RKO (cell line): ENCODE measurements at regions not wholly inside any gene's neighbourhood (a gene's known extent, or its start where the extent isn't known, plus 50 kb on each side); places are given as distances from the start of the nearest gene placed in this dataset.
A peak's percentile ranks its signal among the peaks of the same experiment; 100 is the strongest.

ENCODE experiments used
- DNase-seq: peaks from one replicate; pipeline ENCODE4 v3.0.0-alpha.2; 2016; ENCODE audit warnings: low spot score

DNA sequence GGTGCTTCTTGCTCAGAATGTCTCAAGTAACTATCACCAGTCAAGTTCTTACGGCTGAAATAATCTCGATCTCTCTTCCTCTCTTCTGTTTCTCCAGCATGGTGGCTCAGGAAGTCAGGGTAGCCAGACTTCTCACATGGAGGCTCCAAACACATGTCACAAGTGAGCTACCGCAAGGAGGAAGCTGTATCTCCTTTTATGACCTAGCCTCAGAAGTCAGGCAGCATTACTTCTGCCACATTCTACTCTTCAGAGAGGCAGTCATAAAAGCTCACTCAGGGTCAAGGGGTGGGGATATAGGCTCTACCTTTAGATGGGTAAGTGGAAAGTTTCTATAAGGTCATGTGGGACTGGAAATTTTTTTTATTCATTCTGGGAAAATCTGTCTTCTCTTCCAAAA, 86.6 kb upstream of the NEO1 start:
- no peak for DNase-seq

DNA sequence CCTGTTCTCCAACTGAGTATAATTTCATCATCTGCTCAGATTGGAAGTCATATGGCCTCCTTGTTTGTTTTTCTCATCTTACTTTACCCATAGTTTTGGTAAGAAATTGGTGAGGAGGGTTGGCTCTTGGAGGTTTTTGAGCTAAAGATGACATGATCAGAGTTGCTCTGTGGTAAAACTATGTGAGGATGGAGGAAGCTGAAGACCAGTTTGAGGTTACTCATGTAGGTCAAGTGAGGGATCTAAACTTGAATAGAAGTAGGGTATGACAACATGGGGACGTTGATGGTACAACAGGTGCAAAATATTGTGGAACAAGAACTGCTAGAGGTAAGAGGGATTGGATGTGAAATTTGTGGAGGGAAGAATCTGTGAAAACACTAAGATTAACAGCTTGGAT, 87.7 kb upstream of the NEO1 start:
- DNase-seq = no peak

DNA sequence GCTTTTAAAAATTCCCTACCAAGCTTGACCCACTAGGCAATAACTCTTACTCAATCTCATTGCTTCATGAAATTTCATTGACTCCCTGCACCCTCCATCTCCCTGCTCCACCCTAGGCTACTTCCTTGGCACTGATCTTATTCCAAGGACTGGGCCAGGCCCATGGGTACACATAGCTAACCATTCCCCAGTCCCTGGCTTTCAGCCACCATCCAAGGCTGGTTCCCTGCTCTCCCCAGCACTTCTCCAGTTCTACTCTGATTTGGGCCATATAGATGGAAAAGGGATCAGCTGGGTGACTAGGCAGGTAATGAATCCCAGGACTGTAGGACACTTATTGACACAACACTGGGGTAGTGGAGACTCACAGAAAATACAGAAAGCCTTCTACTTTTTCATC, 88.1 kb upstream of the NEO1 start:
- no peak for DNase-seq

DNA sequence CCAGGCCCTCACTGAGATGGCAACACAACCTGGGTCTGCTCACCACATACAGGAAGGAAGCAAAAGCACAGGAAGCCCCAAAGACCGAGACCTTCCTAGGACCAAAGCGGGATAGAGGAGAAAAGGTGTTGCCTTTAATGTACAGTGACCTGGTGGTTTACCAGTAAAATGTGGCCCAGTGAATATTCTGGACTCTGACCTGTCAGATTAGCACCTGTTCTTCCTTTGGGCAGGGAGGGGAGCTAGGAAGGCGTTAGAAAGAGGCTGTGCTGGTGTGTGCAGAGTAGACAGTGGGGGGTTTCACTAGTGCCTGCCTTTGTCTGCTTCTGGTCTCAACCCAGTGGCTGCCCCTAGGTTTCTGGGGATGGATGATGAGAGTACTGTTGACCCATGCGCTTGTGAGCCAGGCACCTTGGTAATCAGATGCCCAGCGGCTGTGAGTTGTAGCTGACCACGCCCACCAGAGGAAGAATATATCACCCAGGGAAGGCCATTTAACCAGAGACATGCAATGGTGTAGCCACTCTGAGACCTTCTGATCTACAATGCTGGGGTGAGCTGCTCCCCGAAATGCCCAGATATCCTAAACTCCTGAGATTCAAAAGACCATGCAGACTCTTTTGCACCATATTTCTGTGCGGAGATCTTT, 90.1 kb upstream of the NEO1 start:
- DNase-seq = no peak

DNA sequence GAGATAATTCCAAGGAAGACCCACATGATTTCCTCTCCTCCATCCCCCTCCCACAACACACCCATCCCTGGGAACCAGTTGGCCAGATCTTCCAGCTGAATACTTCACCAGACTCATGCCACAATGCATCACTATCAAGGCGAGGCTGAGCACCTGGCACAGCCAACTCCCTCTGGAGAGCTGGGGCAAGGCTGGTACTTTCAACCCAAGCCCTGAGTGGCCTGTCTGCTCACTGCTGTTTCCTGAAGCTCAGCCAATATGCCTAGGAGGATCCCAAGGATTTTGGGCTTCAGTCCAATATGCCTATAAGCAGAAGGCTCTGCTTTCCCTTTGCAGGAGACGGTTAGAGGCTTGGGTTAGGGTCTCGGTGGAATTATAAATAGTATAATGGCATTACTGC, 90.9 kb upstream of the NEO1 start:
- DNase-seq = no peak

DNA sequence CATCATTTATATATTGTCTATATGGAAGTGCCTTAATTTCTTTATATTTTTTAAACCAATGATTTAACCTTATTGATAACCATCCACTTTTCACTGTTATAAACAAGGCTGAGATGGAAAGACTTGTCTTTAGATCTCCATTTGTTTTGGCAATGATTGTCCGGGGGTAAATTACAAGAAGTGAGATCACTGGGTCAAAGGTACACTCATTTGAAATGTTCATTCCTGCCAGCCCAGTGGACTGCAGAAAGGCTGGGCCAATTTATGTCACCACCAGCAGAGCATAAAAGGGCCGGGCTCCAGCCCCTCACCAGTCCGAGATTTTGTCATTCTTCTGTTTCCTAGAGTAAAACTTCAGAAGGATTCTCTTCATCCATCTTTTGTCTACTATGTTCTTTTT, 93.6 kb upstream of the NEO1 start:
- DNase-seq = no peak

DNA sequence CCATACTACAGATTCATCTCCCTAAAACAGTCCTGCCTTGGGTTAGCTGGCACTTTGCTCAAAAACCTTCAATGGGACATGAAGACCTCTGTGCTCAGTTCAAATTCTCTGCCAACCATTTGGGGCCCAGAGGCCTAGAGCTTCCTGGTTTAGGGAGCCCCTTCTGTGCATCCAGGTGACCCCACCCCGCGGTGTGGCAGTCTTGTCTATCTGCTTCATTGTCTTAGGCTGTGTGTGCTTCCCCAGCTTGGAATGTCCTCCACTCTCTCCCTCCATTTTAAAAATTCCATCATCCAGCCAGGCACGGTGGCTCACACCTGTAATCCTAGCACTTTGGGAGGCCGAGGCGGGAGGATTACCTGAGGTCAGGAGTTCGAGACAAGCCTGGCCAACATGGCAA, 99.0 kb upstream of the NEO1 start:
- no peak for DNase-seq

DNA sequence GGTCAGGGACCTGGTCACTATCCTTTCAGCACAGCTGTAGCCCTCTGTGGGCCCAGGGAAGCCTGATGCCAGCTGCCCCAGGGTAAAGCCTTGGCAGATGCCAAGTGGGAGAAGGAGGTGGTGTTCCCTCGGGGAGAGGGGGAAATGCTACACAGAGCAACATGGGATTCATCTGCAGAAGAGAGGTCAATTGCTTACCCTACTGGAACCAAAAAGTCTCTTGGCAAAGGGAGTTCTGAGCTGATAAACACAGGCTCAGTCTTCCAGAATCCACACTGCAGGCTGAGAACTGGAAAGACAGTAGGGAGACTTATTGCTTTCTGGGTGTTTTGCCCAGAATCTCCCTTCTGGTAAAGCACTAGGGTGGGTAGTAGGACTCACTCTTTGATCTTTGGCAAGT, 100.1 kb upstream of the NEO1 start:
- no peak for DNase-seq

DNA sequence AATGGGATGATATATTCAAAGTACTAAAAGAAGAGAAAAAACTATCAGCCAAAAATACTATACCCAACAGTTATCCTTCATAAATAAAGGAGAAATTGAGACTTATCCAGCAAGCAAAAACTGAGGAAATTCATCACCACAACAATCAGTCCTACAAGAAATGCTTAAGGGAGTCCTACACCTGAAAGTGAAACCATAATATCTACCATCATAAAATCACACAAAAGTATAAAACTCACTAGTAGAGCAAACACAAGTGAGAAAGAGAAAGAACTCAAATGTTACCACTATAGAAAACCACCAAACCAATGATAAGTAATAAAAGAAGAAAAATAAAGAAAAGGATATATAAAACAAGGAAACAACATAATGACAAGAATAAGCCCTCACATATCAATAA, 103.6 kb upstream of the NEO1 start:
- DNase-seq = no peak

DNA sequence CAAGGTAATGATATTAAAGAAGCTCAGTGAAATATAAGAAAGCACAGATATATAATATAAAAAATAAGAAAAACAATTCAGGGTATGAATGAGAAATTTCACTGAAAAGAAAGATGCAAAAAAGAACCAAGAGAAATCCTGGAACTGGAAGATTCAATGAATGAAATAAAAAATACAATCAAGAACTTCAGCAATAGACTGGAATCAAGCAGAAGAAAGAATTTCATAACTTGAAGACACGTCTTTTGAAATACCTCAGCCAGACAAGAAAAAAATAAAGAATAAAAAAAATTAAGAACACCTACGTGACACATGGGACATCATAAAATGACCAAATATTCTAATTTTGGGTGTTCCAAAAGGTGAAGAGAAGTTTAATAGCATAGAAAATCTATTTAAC, 104.6 kb upstream of the NEO1 start:
- no peak for DNase-seq

DNA sequence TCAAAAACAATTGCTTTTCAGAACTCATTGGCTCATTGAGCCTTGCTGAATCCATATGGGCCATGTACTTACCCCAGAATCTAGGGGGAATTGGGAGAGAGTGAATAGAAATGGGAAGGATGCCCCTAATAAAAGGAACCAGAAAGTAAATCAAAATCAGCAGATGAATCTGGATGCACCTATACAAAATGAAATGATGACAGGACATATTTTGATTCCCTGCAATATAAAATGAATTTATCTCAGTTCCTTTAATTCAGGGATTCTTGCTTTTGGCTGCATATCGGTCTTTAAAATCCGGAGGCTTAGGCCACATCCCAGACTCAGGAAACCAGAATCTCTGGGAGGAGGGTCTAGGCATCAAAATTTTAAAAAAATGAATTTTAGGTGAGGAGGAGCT, 107.7 kb upstream of the NEO1 start:
- DNase-seq = no peak

DNA sequence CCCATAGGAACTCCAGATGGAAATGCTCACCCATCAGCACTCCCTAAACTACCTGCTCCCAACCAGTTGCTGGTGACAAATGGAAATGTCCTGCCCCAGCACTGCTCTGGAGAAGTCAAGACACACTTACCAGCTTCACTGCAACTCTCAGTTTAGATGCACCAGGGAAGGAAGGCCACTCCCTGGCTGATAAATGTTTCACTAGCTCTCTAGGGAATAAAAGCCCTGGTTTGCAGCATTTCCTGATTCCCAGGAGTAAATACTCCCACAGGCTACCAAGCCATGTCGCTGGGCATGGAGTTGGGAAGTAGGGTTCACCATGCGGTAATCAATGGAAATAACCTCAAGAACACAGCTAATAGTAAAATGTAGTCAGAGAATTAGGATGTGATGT, 112.0 kb upstream of the NEO1 start:
- DNase-seq = no peak

DNA sequence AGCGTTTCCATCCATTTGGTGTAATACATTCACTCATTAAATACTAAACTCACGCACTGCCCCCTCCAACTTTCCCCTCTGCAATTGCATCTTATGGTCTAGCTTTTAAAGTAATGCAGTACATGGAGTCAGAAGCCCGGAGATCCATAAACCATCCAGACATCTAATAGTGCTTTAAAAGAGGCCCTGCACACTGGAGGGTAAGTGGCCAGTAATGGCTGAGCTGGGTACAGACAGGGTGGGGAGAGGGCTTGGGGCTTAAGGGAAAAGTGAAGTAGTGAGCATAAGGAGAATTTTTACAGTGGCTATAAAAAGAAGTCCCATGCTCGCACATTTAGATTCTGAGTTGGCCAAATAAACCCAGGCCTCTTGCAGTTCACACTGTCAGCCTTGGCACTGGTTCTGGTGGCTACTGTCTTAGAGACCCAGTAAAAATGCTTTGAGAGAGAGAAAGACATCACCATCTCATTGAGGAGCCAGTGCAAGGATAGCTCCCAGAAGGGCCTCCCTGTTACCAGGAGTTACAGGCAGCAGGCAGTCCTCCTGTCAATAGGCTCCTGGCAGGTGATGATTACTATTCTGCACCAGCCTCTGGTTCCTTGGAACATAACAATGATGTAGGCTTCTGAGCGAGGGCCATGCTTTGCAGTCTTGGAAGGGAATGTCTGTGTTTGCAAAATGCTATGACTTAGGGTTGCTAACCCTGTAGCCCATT, 112.6 kb upstream of the NEO1 start:
- DNase-seq = no peak

DNA sequence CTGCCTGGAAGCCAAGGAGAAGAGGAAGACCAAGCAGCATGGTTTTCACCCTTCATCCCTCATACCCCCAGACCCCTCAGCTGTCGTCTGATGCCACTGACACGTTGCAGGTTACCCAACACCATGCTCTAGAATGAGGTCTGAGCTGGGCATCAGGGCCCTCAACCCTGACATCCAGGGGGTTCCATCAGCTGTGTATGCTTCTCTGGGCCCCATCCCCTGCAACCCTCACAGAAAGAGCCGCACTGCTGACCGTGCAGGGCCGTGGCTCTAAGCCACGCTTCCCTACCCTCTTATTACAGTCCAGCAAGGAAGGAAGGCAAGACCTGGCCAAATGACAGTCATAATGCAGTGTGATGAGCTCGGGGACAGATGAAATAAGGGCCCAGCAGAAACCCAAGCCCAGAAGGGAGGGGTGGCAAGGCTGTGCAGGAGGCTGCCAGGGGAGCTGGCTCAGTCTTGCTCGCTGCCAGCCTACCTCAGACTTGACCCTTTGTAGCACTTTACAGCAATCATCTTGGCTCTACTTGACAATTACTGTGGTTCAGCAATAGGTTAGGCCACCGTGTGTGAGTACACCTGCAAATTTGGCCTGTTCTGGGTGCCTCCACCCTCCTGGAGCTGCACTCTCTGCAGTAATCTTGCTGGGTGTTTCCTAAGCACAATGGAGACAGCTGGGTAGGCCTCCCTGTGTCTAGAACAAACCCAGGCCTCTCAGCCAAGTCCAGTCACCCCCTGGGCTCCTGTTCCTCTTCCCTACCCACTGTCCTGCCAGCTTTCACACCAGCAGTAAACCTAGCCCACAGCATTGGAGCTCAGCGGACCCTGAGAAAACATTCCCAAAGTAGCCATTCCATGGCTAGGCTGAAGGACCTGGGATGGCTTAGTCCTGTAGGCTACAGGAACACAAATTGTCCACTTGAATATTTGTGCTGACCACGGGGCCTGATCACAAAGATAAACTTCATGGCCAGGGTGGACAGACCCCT, 115.3 kb upstream of the NEO1 start:
- no peak for DNase-seq

DNA sequence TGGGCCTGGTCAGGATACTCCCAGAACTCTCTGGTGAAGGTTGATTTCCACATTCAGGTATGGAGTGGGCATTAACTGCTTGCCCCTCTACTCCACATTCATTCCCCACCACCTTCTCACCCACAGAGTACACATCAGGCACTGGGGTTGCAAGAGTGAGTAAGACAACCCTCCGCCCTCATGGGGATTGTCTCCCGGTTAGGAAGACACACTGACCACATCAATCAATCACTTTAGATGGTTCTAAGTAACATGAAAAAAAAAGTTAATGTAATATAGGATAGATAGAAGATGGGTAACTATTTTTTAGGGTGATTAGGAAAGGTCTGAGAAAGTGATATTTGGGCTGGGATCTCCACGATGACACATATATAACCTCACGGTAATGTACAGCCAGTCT, 116.0 kb upstream of the NEO1 start:
- DNase-seq = no peak

DNA sequence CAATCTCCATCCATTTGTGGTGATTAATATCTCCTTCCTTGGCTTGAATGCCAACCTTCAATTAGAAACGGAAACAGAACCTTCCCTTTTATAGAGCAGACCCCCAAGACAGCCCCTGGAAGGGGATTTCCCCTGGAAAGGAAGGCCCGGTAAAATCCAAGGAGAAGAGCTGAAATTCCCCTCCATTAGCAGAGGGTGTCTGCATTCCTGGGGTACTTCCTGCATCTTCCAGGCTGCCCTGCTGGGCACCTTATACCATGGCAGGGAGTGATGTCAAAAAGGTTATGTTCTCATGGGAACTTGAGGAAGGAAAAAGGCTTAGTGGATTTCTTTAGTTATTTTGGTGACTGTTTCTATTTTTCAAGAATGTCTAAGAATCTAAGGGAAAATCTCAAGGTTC, 116.7 kb upstream of the NEO1 start:
- no peak for DNase-seq

DNA sequence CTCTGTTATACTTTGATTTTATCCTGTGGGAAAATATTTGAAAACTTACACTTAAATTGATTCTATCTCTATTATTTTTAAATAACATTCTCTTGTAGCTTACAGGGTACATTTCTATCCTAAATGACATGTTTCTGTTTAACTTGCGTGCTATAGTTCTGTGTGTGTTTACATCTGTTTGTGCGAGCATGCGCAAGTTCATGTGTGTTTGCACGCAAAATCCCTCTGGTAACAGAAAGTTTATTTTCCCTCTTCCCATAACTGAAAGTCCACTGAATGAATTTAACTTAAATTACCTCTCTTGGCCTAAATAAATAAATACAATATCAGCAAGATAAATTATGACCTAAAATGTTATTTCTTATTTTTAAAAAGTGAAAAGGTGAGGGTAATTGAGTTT, 117.3 kb upstream of the NEO1 start:
- DNase-seq = no peak

DNA sequence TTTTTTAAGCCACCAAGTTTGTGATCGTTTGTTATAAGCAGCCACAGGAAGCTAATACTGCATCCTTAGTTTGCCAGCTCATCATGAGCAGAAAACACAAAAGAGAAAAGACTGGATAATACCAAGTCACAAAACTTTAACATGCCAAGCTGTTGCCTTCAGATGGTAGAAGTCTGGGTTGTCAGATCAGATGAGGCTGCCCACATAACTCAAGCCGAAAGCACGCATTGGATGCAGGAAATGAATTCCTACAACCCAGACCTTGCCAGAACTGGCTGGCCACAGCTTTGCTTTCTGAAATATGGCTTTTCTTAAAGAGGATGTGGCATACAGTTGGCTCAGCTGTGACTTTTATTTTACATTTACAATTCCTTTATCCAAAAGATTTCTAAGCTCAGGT, 118.3 kb upstream of the NEO1 start:
- DNase-seq = no peak

DNA sequence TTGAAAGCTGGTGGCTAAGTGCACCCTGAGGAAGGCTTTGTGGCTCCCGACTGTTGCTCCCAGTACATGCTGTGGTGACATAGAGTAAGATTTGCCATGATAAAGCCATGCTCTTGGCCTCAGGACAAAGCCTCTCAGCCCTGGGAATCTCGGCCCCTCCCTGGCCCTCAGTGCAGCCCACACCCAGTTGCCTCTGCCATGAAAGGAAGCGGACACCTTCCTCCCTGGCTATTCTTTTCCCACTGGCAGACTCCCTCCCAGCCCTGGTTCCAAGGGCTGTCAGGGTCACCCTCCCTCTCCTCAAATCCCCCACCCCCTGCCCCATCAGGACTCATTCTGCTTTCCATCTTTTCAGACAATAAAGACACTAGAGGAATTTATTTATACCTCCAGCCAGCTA, 119.8 kb upstream of the NEO1 start:
- no peak for DNase-seq

DNA sequence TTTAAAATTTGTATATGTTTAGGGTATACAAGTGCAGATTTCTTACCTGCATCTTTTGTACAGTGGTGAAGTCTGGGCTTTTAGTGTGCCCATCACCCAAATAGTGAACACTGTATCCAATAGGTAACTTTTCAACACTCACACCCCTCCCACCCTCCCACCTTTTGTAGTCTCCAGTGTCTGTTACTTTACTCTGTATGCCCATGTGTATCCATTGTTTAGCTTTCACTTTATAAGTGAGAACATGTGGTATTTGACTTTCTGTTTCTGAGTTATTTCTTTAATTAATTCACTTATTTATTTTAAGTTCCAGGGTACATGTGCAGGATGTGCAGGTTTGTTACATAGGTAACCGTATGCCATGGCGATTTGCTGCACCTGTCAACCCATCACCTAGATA, 124.8 kb upstream of the NEO1 start:
- DNase-seq = no peak

DNA sequence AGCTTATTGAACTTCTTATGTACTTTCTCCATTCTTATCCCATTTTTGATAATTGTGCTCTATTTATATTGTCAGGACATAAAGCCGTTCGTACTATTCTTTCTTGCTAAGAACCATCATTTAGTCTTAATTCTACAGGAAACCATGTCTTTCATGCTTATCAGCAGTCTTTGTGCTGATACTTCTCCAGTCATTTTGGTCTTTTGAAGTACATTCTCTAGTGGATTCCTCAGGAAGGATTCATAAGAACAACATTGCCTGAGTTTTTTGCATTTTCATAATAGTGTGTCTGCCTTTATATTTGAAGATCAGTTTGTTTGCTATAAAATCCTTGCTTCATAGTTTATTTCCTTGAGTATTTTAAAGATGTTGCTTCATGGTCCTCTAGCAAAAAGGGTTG, 126.6 kb upstream of the NEO1 start:
- no peak for DNase-seq

DNA sequence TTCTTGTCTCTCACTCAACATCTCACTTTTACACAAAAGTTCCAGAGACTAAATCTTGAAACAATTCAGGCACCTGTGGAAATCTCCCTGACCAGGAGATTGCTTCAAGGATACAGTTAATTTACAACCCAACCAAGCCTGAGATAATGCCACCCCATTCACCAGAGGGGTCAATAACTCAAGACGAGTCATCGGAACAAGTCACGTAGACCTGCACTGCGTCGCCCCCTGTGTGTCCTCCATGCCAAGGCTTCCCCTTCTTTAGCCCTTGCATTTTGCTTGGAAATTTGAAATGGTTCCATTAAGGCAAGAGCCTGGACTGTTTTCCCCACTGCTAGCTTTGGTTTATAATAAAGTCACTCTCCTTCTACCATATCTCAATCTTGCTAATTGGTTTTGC, 129.0 kb upstream of the NEO1 start:
- peak; percentile 22 for DNase-seq

DNA sequence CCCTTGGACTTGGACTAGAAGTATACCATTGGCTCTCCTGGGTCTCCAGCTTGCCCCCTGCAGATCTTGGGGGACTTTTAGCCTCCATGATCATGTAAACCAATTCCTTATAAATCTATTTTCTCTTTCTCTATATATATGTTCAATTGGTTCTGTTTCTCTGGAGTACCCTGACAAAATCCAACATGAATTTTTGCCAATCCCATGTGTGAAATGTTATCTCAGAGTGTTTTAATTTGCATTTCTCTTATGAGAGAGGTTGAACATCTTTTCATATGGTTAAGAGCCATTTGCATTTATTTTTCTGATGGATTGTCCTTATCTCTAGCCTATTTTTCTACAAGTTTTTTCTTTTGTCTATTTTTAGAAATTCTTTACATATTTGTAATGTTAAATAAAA, 131.7 kb upstream of the NEO1 start:
- no peak for DNase-seq
